Left lung (tissue), 4 donors: ENCODE measurements at regions not wholly inside any gene's neighbourhood (a gene's known extent, or its start where the extent isn't known, plus 50 kb on each side); places are given as distances from the start of the nearest gene placed in this dataset.
A peak's percentile ranks its signal among the peaks of the same experiment; 100 is the strongest.

Source experiments
- ATAC-seq: fragments of 200-7000 bp; cut with Tn5 transposase; one replicate; pipeline ENCODE4 v1.9.1; 2020; ENCODE audit warnings: moderate library complexity
- DNase-seq, 4 donors: peaks; one replicate each; pipeline ENCODE4 v3.0.0-alpha.2; 2013 to 2020
- H3K27ac ChIP-seq, 2 donors: fragments of 200-600 bp; sonication (generic) in 1 of 2; one replicate each; pipeline versions ENCODE4 v1.5.0 to v1.8.0; 2020 to 2021
- H3K27me3 ChIP-seq, 2 donors: fragments of 200-600 bp; sonication (generic) in 1 of 2; one replicate each; pipeline versions ENCODE4 v1.5.0 to v1.8.0; 2020 to 2021
- H3K36me3 ChIP-seq, 2 donors: fragments of 200-600 bp; sonication (generic) in 1 of 2; one replicate each; pipeline versions ENCODE4 v1.5.0 to v1.8.0; 2020 to 2021
- H3K4me1 ChIP-seq, 2 donors: fragments of 200-600 bp; one replicate each; pipeline ENCODE4 v1.8.0; 2021
- H3K4me3 ChIP-seq, 2 donors: fragments of 200-600 bp; sonication (generic) in 1 of 2; one replicate each; pipeline versions ENCODE4 v1.5.0 to v1.8.0; 2020 to 2021; ENCODE audit warnings: mild to moderate bottlenecking in 1 of 2
- H3K9me3 ChIP-seq, 2 donors: fragments of 200-600 bp; sonication (generic) in 1 of 2; one replicate each; pipeline versions ENCODE4 v1.5.0 to v1.8.0; 2020 to 2021
- intact Hi-C, 2 donors: fragments of 100-400 bp; cut with DNase I; formaldehyde crosslinking; loops; one replicate each; pipeline versions ENCODE4 v1.11.2 to v1.14.2; 2022
- TF ChIP-seq, protein P1 (sequence below), 2 donors: fragments of 200-600 bp; sonication (generic) in 1 of 2; IDR thresholded peaks; one replicate each; pipeline versions ENCODE4 v1.5.0 to v1.8.0; 2021; ENCODE audit warnings: antibody characterized with exemption in 2 of 2
- donor health status: DM: no; HTN: yes; CAD: no.
- donor health status: DM: no; HTN: no; CAD: no.

DNA sequence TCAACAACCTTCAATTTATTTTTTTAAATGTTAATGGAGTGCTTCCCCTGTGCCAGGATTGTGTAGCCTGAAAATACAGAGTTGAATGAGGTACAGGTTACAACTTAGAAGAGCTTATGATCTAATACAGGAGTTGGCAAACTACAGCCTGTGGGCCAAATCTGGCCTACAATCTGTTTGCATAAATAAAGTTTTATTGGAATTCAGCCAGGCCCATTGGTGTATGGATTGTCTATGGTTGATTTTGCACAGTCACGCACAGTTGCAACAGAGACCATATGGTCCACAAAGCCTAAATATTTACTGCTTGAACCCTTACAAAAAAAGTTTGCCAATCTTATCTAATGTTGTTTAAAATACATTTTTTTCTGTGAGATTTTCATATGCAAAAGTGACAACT, 177.3 kb upstream of the CCN2 start:
- Histone ChIP-seq H3K36me3 (no peaks in the 10 kb centered on the region), H3K4me1 (peaks cover 0 to 10% of the 10 kb centered on the region in 2 donors), H3K4me3 (no peak overlapping the region), H3K9me3 (no peaks in the 10 kb centered on the region), H3K27me3 (no peaks in the 10 kb centered on the region), H3K27ac (no peak overlapping the region)
- intact Hi-C loops = no loop called here
- DNase-seq (no peak), ATAC-seq (no peak)
- TF ChIP-seq, protein P1, sequence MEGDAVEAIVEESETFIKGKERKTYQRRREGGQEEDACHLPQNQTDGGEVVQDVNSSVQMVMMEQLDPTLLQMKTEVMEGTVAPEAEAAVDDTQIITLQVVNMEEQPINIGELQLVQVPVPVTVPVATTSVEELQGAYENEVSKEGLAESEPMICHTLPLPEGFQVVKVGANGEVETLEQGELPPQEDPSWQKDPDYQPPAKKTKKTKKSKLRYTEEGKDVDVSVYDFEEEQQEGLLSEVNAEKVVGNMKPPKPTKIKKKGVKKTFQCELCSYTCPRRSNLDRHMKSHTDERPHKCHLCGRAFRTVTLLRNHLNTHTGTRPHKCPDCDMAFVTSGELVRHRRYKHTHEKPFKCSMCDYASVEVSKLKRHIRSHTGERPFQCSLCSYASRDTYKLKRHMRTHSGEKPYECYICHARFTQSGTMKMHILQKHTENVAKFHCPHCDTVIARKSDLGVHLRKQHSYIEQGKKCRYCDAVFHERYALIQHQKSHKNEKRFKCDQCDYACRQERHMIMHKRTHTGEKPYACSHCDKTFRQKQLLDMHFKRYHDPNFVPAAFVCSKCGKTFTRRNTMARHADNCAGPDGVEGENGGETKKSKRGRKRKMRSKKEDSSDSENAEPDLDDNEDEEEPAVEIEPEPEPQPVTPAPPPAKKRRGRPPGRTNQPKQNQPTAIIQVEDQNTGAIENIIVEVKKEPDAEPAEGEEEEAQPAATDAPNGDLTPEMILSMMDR (IDR thresholded peaks at IDR 0.05) = no peak

DNA sequence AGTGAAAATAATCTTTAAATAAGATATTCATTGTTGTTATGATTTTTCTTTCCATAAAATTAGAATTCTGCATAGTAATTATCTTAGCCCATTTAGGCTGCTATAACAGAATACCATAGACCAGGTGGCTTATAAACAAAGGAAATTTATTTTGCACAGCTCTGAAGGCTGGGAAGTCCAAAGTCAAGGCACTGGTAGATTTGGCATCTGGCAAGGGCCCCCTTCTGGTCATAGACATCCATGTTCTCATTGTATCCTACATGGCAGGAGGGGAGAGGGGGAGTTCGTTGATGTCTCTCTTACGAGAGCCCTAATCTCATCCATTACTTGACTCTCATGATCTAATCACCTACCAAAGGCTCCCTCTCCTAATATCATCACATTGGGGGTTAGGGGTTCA, 175.0 kb upstream of the CCN2 start:
- ATAC-seq = no peak
- TF ChIP-seq, protein P1 (IDR thresholded peaks at IDR 0.05) = no peak

DNA sequence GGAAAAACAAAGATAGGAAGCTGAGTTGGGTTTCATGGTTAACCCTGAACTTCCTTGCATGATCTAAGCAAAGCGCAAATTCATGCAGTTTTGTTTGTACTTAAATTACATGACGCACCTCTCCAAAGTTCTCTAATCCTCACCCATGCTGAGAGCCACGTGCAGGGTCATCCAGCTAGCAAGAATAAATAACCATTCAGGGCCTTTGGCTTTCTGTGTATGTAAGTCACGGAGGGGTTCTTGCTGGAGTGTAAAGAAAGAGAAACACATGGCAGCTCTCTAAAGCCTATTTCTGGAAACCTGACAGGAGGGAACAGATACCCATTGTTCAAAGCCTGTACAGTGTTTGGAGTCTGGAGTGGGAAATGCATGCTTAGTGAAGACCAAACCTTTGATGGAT, 171.7 kb upstream of the CCN2 start:
- DNase-seq = no peak
- Histone ChIP-seq H3K4me3 (no peak overlapping the region), H3K27me3 (no peaks in the 10 kb centered on the region), H3K4me1 (no peaks in the 10 kb centered on the region), H3K27ac (no peak overlapping the region), H3K36me3 (no peaks in the 10 kb centered on the region), H3K9me3 (no peaks in the 10 kb centered on the region)
- intact Hi-C loops = no loop called here
- ATAC-seq = peak; percentile 22
- TF ChIP-seq, protein P1 (IDR thresholded peaks at IDR 0.05) = no peak

More for the DNA sequence above, 175.0 kb upstream of the CCN2 start:
- no peaks in the 10 kb centered on the region for H3K36me3 ChIP-seq
- H3K4me1 ChIP-seq = no peaks in the 10 kb centered on the region
- no peak overlapping the region for H3K27ac ChIP-seq
- H3K9me3 ChIP-seq = no peaks in the 10 kb centered on the region
- no peak for DNase-seq
- H3K27me3 ChIP-seq = no peaks in the 10 kb centered on the region
- intact Hi-C loops = no loop called here
- no peak overlapping the region for H3K4me3 ChIP-seq

DNA sequence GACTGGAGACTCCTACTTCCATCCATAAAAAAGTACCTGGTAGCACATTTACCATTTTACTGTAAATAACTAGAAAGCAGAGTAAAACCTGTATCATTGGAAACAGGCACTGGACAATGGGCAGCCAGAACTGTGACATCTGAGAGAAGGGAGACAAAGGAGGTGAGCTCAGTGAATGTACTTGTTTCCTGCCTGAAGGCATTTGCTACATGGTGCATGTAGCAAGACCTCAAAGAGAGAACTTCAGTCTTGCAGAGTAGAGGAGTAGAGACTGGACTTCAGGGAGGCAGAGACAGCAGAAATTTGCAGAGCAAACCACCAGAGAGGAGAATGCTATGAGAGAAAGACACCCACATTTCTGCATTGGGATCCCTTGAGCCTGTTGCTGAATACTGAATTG, 171.0 kb upstream of the CCN2 start:
- Histone ChIP-seq H3K27me3 (no peaks in the 10 kb centered on the region), H3K4me1 (no peaks in the 10 kb centered on the region), H3K36me3 (no peaks in the 10 kb centered on the region), H3K27ac (no peak overlapping the region), H3K9me3 (no peaks in the 10 kb centered on the region), H3K4me3 (no peak overlapping the region)
- DNase-seq = no peak
- intact Hi-C loops = no loop called here
- ATAC-seq = no peak
- TF ChIP-seq, protein P1 (IDR thresholded peaks at IDR 0.05) = no peak

DNA sequence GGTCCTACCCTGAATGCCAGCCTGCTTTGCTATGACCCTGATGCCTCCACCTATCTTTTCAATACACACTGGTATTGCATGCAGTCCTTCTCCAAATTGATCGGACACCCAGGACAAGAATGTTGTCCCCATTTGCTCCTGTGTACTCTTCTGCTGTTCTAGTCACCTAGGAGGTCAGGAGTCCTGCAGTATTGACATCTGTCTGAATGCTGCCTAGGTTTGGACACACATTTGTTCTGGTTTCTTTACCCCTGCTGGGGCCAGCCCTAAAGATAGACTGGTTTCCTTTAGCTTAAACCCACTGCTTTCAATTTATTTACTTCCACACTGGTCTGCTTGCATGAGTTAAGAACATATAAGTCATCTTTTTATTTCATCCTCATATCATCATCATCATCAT, 167.0 kb upstream of the CCN2 start:
- no peaks in the 10 kb centered on the region for H3K36me3 ChIP-seq
- H3K27ac ChIP-seq = no peak overlapping the region
- DNase-seq = no peak
- no peaks in the 10 kb centered on the region for H3K9me3 ChIP-seq
- no peaks in the 10 kb centered on the region for H3K27me3 ChIP-seq
- intact Hi-C loops = no loop called here
- no peaks in the 10 kb centered on the region for H3K4me1 ChIP-seq
- ATAC-seq = no peak
- H3K4me3 ChIP-seq = no peak overlapping the region
- TF ChIP-seq, protein P1 (IDR thresholded peaks at IDR 0.05) = no peak
